ENCODE measurements at regions not wholly inside any gene's neighbourhood (a gene's known extent, or its start where the extent isn't known, plus 50 kb on each side); places are given as distances from the start of the nearest gene placed in this dataset.

DNA sequence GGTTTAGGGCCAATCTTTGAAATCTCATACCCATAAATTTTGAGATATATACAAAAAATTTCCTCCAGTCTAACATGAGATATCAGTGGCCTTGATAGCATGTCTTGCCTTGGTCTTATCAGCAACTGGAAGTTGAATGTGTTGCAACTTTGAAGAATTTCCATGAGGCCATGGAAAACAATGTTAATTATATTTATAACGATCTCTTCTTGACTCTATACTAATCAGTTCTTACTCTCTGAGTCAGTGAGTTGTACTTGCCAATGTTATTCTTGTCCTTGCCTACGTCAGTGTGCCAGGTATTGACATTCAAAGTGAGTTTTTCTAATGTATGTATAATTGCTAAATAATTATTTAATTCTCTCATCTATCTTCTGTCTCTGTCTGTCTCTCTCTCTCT lies 535.1 kb downstream of the KCNA4 start:
- Histone ChIP-seq H3K9me2 (replicated peaks; ENCODE audit: control insufficient read depth, low read length) (no peaks in the 10 kb centered on the region), H3K27ac (ENCODE audit: low read depth, low read length) (no peak overlapping the region), H3K4me3 (ENCODE audit: low read length) (no peak overlapping the region), H3F3A (ENCODE audit: control insufficient read depth, insufficient read depth) (no peaks in the 10 kb centered on the region), H3K27me3 (ENCODE audit: control insufficient read depth, low read length) (no peaks in the 10 kb centered on the region), H4K20me1 (ENCODE audit: control insufficient read depth, insufficient read depth, low read depth, low read length) (no peaks in the 10 kb centered on the region), H3K79me2 (ENCODE audit: control insufficient read depth, low read length) (no peaks in the 10 kb centered on the region), H3K4me2 (ENCODE audit: low read length) (no peak overlapping the region), H3K36me3 (ENCODE audit: control insufficient read depth, low read length) (no peaks in the 10 kb centered on the region), H3K4me1 (ENCODE audit: control insufficient read depth, low read length) (no peaks in the 10 kb centered on the region), H3K9me3 (ENCODE audit: control insufficient read depth, insufficient read depth, low read length) (no peaks in the 10 kb centered on the region)
- no peak for TF ChIP-seq EZH2phosphoT487 (IDR thresholded peaks at IDR 0.05; ENCODE audit: borderline replicate concordance, low read length)
- TF ChIP-seq, protein P1, sequence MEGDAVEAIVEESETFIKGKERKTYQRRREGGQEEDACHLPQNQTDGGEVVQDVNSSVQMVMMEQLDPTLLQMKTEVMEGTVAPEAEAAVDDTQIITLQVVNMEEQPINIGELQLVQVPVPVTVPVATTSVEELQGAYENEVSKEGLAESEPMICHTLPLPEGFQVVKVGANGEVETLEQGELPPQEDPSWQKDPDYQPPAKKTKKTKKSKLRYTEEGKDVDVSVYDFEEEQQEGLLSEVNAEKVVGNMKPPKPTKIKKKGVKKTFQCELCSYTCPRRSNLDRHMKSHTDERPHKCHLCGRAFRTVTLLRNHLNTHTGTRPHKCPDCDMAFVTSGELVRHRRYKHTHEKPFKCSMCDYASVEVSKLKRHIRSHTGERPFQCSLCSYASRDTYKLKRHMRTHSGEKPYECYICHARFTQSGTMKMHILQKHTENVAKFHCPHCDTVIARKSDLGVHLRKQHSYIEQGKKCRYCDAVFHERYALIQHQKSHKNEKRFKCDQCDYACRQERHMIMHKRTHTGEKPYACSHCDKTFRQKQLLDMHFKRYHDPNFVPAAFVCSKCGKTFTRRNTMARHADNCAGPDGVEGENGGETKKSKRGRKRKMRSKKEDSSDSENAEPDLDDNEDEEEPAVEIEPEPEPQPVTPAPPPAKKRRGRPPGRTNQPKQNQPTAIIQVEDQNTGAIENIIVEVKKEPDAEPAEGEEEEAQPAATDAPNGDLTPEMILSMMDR (IDR thresholded peaks at IDR 0.05; ENCODE audit: low read depth, low read length, poor library complexity, severe bottlenecking), result no peak

DNA sequence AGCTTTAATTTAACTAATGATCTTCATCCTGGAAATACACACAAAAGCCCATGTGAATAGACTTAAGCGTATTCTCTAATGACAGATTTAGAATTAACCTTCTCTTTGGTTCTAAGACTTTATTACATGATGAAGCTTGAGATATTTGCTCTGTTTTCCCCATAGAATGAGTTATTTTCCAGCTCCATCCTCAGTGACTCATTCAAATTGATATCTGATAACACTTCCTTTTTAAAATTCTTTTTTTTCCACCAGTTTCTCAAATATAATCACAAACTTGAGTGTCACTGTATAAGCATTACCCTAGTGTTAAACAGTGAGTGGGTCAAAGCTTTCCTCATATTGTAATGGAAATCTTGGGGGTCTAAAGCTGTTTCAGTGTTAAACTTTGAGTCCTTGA lies 535.8 kb downstream of the KCNA4 start:
- H3K27ac ChIP-seq (ENCODE audit: low read depth, low read length), result no peak overlapping the region

DNA sequence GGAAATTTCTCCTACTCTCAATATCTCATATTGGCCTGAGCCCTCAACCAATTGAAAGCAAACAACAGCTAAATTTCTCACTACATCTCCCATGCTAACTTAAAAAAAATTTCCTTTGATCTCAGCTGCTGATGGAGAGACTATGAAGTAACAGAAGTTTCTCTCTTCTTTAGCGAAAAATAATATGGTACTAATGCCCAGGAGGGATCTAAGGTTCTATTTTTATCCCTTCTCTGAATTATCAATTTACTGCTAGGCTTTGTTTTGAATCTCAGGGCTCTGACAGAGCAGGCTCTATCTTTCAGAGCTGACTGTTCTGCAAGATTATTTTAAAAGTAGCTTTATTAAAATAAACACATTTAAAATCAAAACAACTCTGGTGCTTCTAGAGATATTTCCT lies 558.6 kb downstream of the KCNA4 start:
- Histone ChIP-seq H4K20me1 (ENCODE audit: control insufficient read depth, insufficient read depth, low read depth, low read length) (no peaks in the 10 kb centered on the region), H3K27ac (ENCODE audit: low read depth, low read length) (no peak overlapping the region), H3K4me2 (ENCODE audit: low read length) (no peak overlapping the region), H3K79me2 (ENCODE audit: control insufficient read depth, low read length) (no peaks in the 10 kb centered on the region), H3K27me3 (ENCODE audit: control insufficient read depth, low read length) (no peaks in the 10 kb centered on the region), H3K9me3 (ENCODE audit: control insufficient read depth, insufficient read depth, low read length) (no peaks in the 10 kb centered on the region), H3K4me1 (ENCODE audit: control insufficient read depth, low read length) (no peaks in the 10 kb centered on the region), H3K9me2 (replicated peaks; ENCODE audit: control insufficient read depth, low read length) (no peaks in the 10 kb centered on the region), H3K4me3 (ENCODE audit: low read length) (no peak overlapping the region), H3K36me3 (ENCODE audit: control insufficient read depth, low read length) (no peaks in the 10 kb centered on the region), H3F3A (ENCODE audit: control insufficient read depth, insufficient read depth) (no peaks in the 10 kb centered on the region)
- TF ChIP-seq, protein P1 (IDR thresholded peaks at IDR 0.05; ENCODE audit: low read depth, low read length, poor library complexity, severe bottlenecking), result no peak
- TF ChIP-seq EZH2phosphoT487 (IDR thresholded peaks at IDR 0.05; ENCODE audit: borderline replicate concordance, low read length), result no peak

More for the DNA sequence above, 535.8 kb downstream of the KCNA4 start:
- no peaks in the 10 kb centered on the region for H3K27me3 ChIP-seq (ENCODE audit: control insufficient read depth, low read length)
- H4K20me1 ChIP-seq (ENCODE audit: control insufficient read depth, insufficient read depth, low read depth, low read length), result no peaks in the 10 kb centered on the region
- H3K4me2 ChIP-seq (ENCODE audit: low read length), result no peak overlapping the region
- no peaks in the 10 kb centered on the region for H3K79me2 ChIP-seq (ENCODE audit: control insufficient read depth, low read length)
- no peaks in the 10 kb centered on the region for H3K4me1 ChIP-seq (ENCODE audit: control insufficient read depth, low read length)
- TF ChIP-seq EZH2phosphoT487 (IDR thresholded peaks at IDR 0.05; ENCODE audit: borderline replicate concordance, low read length), result no peak
- TF ChIP-seq, protein P1 (IDR thresholded peaks at IDR 0.05; ENCODE audit: low read depth, low read length, poor library complexity, severe bottlenecking), result no peak
- H3K9me3 ChIP-seq (ENCODE audit: control insufficient read depth, insufficient read depth, low read length), result no peaks in the 10 kb centered on the region
- H3K36me3 ChIP-seq (ENCODE audit: control insufficient read depth, low read length), result no peaks in the 10 kb centered on the region
- no peaks in the 10 kb centered on the region for H3F3A ChIP-seq (ENCODE audit: control insufficient read depth, insufficient read depth)
- H3K9me2 ChIP-seq (replicated peaks; ENCODE audit: control insufficient read depth, low read length), result no peaks in the 10 kb centered on the region
- no peak overlapping the region for H3K4me3 ChIP-seq (ENCODE audit: low read length)

DNA sequence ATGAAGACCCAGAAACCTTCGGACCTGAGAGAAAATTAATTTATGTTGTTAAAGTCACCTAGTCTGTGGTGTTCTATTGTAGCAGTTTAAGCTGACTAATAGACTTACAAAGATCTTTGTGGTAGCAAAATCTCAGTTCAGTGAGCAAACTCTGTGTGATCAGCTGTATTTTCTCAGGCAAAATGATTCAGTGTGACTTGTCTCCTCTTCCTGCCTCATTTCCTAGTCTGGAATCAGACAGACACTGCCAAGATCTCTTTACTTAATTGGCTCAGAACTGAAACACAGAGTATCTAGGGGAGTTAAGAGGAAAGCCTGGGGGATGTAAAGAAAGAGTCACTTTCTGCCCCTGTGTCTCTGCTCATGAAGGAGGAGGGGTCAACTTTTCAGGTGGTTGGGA lies 564.7 kb downstream of the KCNA4 start:
- no peaks in the 10 kb centered on the region for H3K9me3 ChIP-seq (ENCODE audit: control insufficient read depth, insufficient read depth, low read length)
- no peaks in the 10 kb centered on the region for H3K9me2 ChIP-seq (replicated peaks; ENCODE audit: control insufficient read depth, low read length)
- no peaks in the 10 kb centered on the region for H3F3A ChIP-seq (ENCODE audit: control insufficient read depth, insufficient read depth)
- no peaks in the 10 kb centered on the region for H3K79me2 ChIP-seq (ENCODE audit: control insufficient read depth, low read length)
- no peak overlapping the region for H3K27ac ChIP-seq (ENCODE audit: low read depth, low read length)
- no peak for TF ChIP-seq EZH2phosphoT487 (IDR thresholded peaks at IDR 0.05; ENCODE audit: borderline replicate concordance, low read length)
- TF ChIP-seq, protein P1 (IDR thresholded peaks at IDR 0.05; ENCODE audit: low read depth, low read length, poor library complexity, severe bottlenecking), result no peak
- no peak overlapping the region for H3K4me3 ChIP-seq (ENCODE audit: low read length)
- no peaks in the 10 kb centered on the region for H3K36me3 ChIP-seq (ENCODE audit: control insufficient read depth, low read length)
- no peaks in the 10 kb centered on the region for H3K4me1 ChIP-seq (ENCODE audit: control insufficient read depth, low read length)
- no peak overlapping the region for H3K4me2 ChIP-seq (ENCODE audit: low read length)
- H4K20me1 ChIP-seq (ENCODE audit: control insufficient read depth, insufficient read depth, low read depth, low read length), result no peaks in the 10 kb centered on the region
- no peaks in the 10 kb centered on the region for H3K27me3 ChIP-seq (ENCODE audit: control insufficient read depth, low read length)

Measured in DOHH2 (cell line).